IMR-90 (cell line): ENCODE measurements at regions not wholly inside any gene's neighbourhood (a gene's known extent, or its start where the extent isn't known, plus 50 kb on each side); places are given as distances from the start of the nearest gene placed in this dataset.

Source experiments
- ATAC-seq: fragments of 200-7000 bp; cut with Tn5 transposase; 2 replicates; pipeline ENCODE4 v1.9.1; 2020; ENCODE audit warnings: low read depth, mild to moderate bottlenecking, moderate library complexity
- BruUV-seq: library from RNA; stranded (reverse); fragments of 400-500 nt; replicated peaks from 2 replicates; lab custom pipeline; 2021; lab: Mats Ljungman, UMichigan
- CTCF ChIA-PET: fragments of 300-600 bp; formaldehyde crosslinking; extraction: SDS; loops from one replicate; lab custom pipeline; 2021; ENCODE audit warnings: antibody characterized with exemption; lab: Yijun Ruan, JAX
- POLR2A ChIA-PET: fragments of 300-600 bp; sonication (Branson Sonifier 250); formaldehyde crosslinking; loops from one replicate; lab custom pipeline; 2022; ENCODE audit warnings: antibody characterized with exemption; ENCODE audit not compliant: unreplicated experiment; lab: Charles Lee
- DNase-seq: peaks from one replicate; pipeline ENCODE4 v3.0.0; 2013
- H2AFZ ChIP-seq: replicated peaks from 2 replicates; pipeline ENCODE3; 2013; ENCODE audit warnings: low read length, mild to moderate bottlenecking; ENCODE audit not compliant: poor library complexity
- H2AK5ac ChIP-seq: 2 replicates; pipeline ENCODE4 v1.6.1; 2013; ENCODE audit warnings: low read depth, low read length, inconsistent platforms
- H2AK9ac ChIP-seq: replicated peaks from 2 replicates; pipeline ENCODE3; 2013; ENCODE audit warnings: mild to moderate bottlenecking, low read depth, low read length, moderate library complexity; ENCODE audit not compliant: poor library complexity
- H2BK120ac ChIP-seq: 2 replicates; pipeline ENCODE4 v1.6.1; 2013; ENCODE audit warnings: low read depth, low read length, inconsistent platforms
- H2BK15ac ChIP-seq: 3 replicates; pipeline ENCODE4 v1.6.1; 2013; ENCODE audit warnings: low read depth, low read length, inconsistent platforms
- H2BK20ac ChIP-seq: 2 replicates; pipeline ENCODE4 v1.6.1; 2013; ENCODE audit warnings: low read depth, mild to moderate bottlenecking, inconsistent platforms, low read length, moderate library complexity
- H2BK5ac ChIP-seq: 2 replicates; pipeline ENCODE4 v1.6.1; 2013; ENCODE audit warnings: mild to moderate bottlenecking, low read depth, low read length, inconsistent platforms; ENCODE audit not compliant: poor library complexity, severe bottlenecking
- H3K14ac ChIP-seq: replicated peaks from 2 replicates; pipeline ENCODE4 v1.6.1; 2013; ENCODE audit warnings: low read depth, low read length, inconsistent platforms
- H3K18ac ChIP-seq: 2 replicates; pipeline ENCODE4 v1.6.1; 2013; ENCODE audit warnings: low read depth, low read length, control low read depth
- H3K23ac ChIP-seq: 2 replicates; pipeline ENCODE4 v1.6.1; 2013; ENCODE audit warnings: low read depth, low read length, inconsistent platforms
- H3K27ac ChIP-seq: 2 replicates; pipeline ENCODE4 v1.5.1; 2013; ENCODE audit warnings: mild to moderate bottlenecking, control low read depth, low read length; ENCODE audit not compliant: insufficient read depth
- H3K27me3 ChIP-seq: 2 replicates; pipeline ENCODE4 v1.6.1; 2013; ENCODE audit warnings: low read length; ENCODE audit not compliant: control insufficient read depth, insufficient read depth
- H3K36me3 ChIP-seq: 2 replicates; pipeline ENCODE4 v1.6.1; 2013; ENCODE audit warnings: low read length, mixed read lengths; ENCODE audit not compliant: control insufficient read depth, insufficient read depth
- H3K4ac ChIP-seq: 2 replicates; pipeline ENCODE4 v1.6.1; 2013; ENCODE audit warnings: low read depth, low read length, inconsistent platforms
- H3K4me1 ChIP-seq: 2 replicates; pipeline ENCODE4 v1.6.1; 2013; ENCODE audit warnings: low read length, mixed read lengths; ENCODE audit not compliant: control insufficient read depth, insufficient read depth
- H3K4me2 ChIP-seq: 2 replicates; pipeline ENCODE4 v1.6.1; 2013; ENCODE audit warnings: low read depth, mild to moderate bottlenecking, control low read depth, low read length, moderate library complexity
- H3K4me3 ChIP-seq: 2 replicates; pipeline ENCODE4 v1.5.1; 2013; ENCODE audit warnings: low read depth, mild to moderate bottlenecking, control low read depth, low read length, moderate library complexity; ENCODE audit not compliant: insufficient read depth
- H3K56ac ChIP-seq: 2 replicates; pipeline ENCODE4 v1.6.1; 2013; ENCODE audit warnings: low read length, inconsistent platforms; ENCODE audit not compliant: insufficient read depth; ENCODE audit errors: extremely low read depth
- H3K79me1 ChIP-seq, 2 experiments: 2 replicates each; pipeline ENCODE4 v1.6.1; 2013; ENCODE audit warnings: low read length in 2 of 2, inconsistent platforms in 1 of 2, low read depth in 1 of 2
- H3K9ac ChIP-seq: 2 replicates; pipeline ENCODE4 v1.6.1; 2013; ENCODE audit warnings: low read depth, low read length, control low read depth
- H3K9me1 ChIP-seq: 2 replicates; pipeline ENCODE4 v1.6.1; 2013; ENCODE audit warnings: low read length, inconsistent platforms; ENCODE audit not compliant: insufficient read depth
- H3K9me3 ChIP-seq: 2 replicates; pipeline ENCODE4 v1.6.1; 2013; ENCODE audit warnings: low read length; ENCODE audit not compliant: control insufficient read depth, insufficient read depth
- H4K20me1 ChIP-seq: 2 replicates; pipeline ENCODE4 v1.6.1; 2013; ENCODE audit warnings: low read length, inconsistent platforms; ENCODE audit not compliant: insufficient read depth
- H4K5ac ChIP-seq: 2 replicates; pipeline ENCODE4 v1.6.1; 2013; ENCODE audit warnings: mild to moderate bottlenecking, low read depth, low read length, control low read depth
- H4K8ac ChIP-seq, 2 experiments: 2 replicates each; pipeline ENCODE4 v1.6.1; 2013; ENCODE audit warnings: low read depth in 2 of 2, low read length in 2 of 2, control low read depth in 1 of 2, inconsistent platforms in 1 of 2
- H4K91ac ChIP-seq: 2 replicates; pipeline ENCODE4 v1.6.1; 2013; ENCODE audit warnings: low read depth, low read length, inconsistent platforms; ENCODE audit not compliant: insufficient read depth
- CHD1 ChIP-seq: IDR thresholded peaks from 2 replicates; pipeline ENCODE4 v1.6.1; 2012; ENCODE audit warnings: low read depth, low read length, improper control_type of control experiment
- MAFK ChIP-seq: IDR thresholded peaks from 2 replicates; pipeline ENCODE4 v1.6.1; 2012; ENCODE audit warnings: low read depth, low read length, improper control_type of control experiment
- WGBS, 2 experiments: methylation state at CpG; one replicate each; pipeline versions ENCODE4 v1.1.5 to v1.1.7; 2013; ENCODE audit warnings: missing lambda C conversion rate in 2 of 2; ENCODE audit not compliant: insufficient read length in 1 of 2; ENCODE audit errors: extremely low coverage in 2 of 2; 5-methylcytosine and 5-hydroxymethylcytosine counted together
- dilution Hi-C: fragments of 300-500 bp; cut with HindIII; formaldehyde crosslinking; loops from one replicate; pipeline ENCODE4 v1.14.3; 2018; ENCODE audit warnings: low sequenced_read_pairs; ENCODE audit not compliant: unreplicated experiment
- in situ Hi-C: fragments of 300-500 bp; cut with MboI; formaldehyde crosslinking; loops from 3 replicates; pipeline ENCODE4 v1.14.3; 2019; ENCODE audit warnings: low sequenced_read_pairs, inconsistent platforms, mixed read lengths
- intact Hi-C: fragments of 100-400 bp; cut with micrococcal nuclease; formaldehyde crosslinking; loops from 2 replicates; pipeline ENCODE4 v1.10.0; 2022

DNA sequence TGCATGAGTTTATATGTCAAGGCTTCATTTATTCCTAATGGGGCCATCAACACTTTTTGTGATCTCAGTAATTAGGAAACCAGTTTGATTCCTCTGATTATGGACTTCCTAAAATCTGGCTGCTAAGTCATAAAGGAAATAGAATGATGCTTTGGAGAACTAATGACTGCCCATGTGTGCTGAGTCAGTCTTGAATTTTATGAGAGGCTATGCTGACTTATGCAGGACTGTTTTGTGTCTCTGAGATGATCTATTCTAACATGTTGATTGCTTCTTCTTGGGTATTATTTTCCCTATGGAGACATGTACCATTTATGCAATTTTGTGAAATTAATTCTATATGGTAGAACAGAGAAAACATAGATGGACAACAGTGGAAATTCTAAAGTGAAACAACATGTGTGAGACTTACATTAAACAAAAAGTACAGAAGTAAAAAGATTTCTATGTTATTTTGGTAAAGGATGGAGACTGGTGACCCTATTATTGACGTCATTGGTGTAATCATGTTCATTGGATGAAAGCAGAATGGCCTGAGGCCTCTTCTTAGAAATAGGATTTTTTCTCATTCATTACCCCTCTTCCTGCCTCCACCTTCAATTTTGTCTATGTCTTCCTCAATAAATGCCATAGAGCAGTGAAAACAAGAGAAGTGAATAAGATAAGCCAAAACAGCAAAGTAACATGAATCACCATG lies 1658.2 kb upstream of the PIK3C3 start:
- no peak overlapping the region for H2AFZ ChIP-seq
- H3K18ac ChIP-seq: no peak overlapping the region
- WGBS, 2 experiments: no CpG with 5 or more reads among the region's 1 CpG
- no peak overlapping the region for H3K4me3 ChIP-seq
- ChIA-PET CTCF (no interaction called here), POLR2A (no interaction called here)
- H3K4me2 ChIP-seq: no peak overlapping the region
- no peaks in the 10 kb centered on the region for H3K9me1 ChIP-seq
- H2BK5ac ChIP-seq: no peak overlapping the region
- in situ Hi-C loops (no loop called here), intact Hi-C loops (no loop called here), dilution Hi-C loops (no loop called here)
- no peak overlapping the region for H2BK120ac ChIP-seq
- no peak overlapping the region for H3K4ac ChIP-seq
- H3K9me3 ChIP-seq: no peaks in the 10 kb centered on the region
- ATAC-seq (no peak), DNase-seq (no peak)
- H3K9ac ChIP-seq: no peak overlapping the region
- H3K27me3 ChIP-seq: no peaks in the 10 kb centered on the region
- H3K4me1 ChIP-seq: no peaks in the 10 kb centered on the region
- H3K36me3 ChIP-seq: no peaks in the 10 kb centered on the region
- no peak overlapping the region for H3K23ac ChIP-seq
- H4K5ac ChIP-seq: no peak overlapping the region
- BruUV-seq: no TSS peak
- TF ChIP-seq CHD1 (no peak), MAFK (no peak)
- no peaks in the 10 kb centered on the region for H4K20me1 ChIP-seq
- no peak overlapping the region for H2AK9ac ChIP-seq
- H2BK15ac ChIP-seq: no peak overlapping the region
- no peak overlapping the region for H3K14ac ChIP-seq
- no peak overlapping the region for H2BK20ac ChIP-seq
- H3K79me1 ChIP-seq: no peaks in the 10 kb centered on the region
- no peak overlapping the region for H3K56ac ChIP-seq
- no peak overlapping the region for H4K8ac ChIP-seq
- H4K91ac ChIP-seq: no peak overlapping the region
- no peak overlapping the region for H2AK5ac ChIP-seq
- H3K27ac ChIP-seq: no peak overlapping the region
